Heart right ventricle (tissue), 16 donors: ENCODE measurements at regions not wholly inside any gene's neighbourhood (a gene's known extent, or its start where the extent isn't known, plus 50 kb on each side); places are given as distances from the start of the nearest gene placed in this dataset.

Source experiments
- ATAC-seq, 8 donors: fragments of 200-7000 bp; cut with Tn5 transposase; one replicate each; pipeline ENCODE4 v1.9.1; 2020; ENCODE audit warnings: mild to moderate bottlenecking in 8 of 8, moderate library complexity in 8 of 8, moderate number of reproducible peaks in 1 of 8
- DNase-seq, 2 donors: peaks; one replicate each; pipeline ENCODE4 v3.0.0-alpha.2; 2020
- H3K27ac ChIP-seq, 10 donors: fragments of 200-600 bp; sonication (generic) in 2 of 10; one replicate each; pipeline versions ENCODE4 v1.5.0 to v1.8.0; 2020 to 2022; ENCODE audit warnings: mild to moderate bottlenecking in 3 of 10
- H3K27me3 ChIP-seq, 7 donors: fragments of 200-600 bp; one replicate each; pipeline ENCODE4 v1.8.0; 2021 to 2022; ENCODE audit warnings: mild to moderate bottlenecking in 2 of 7
- H3K36me3 ChIP-seq, 9 donors: fragments of 200-600 bp; sonication (generic) in 1 of 9; one replicate each; pipeline versions ENCODE4 v1.5.0 to v1.8.0; 2020 to 2022; ENCODE audit warnings: mild to moderate bottlenecking in 2 of 9
- H3K4me1 ChIP-seq, 9 donors: fragments of 200-600 bp; sonication (generic) in 1 of 9; one replicate each; pipeline versions ENCODE4 v1.5.0 to v1.8.0; 2020 to 2022; ENCODE audit warnings: mild to moderate bottlenecking in 4 of 9
- H3K4me3 ChIP-seq, 10 donors: fragments of 200-600 bp; sonication (generic) in 2 of 10; one replicate each; pipeline versions ENCODE4 v1.5.0 to v1.8.0; 2020 to 2022; ENCODE audit warnings: mild to moderate bottlenecking in 7 of 10, moderate library complexity in 2 of 10
- H3K9me3 ChIP-seq, 11 donors: fragments of 200-600 bp in 10 of 11; sonication (generic) in 2 of 11; one replicate each; pipeline versions ENCODE4 v1.5.0 to v1.8.0; 2013 to 2022; ENCODE audit warnings: mild to moderate bottlenecking in 2 of 11, control low read depth in 1 of 11, moderate library complexity in 1 of 11
- CTCF ChIP-seq, 9 donors: fragments of 200-600 bp; sonication (generic) in 2 of 9; IDR thresholded peaks; one replicate each; pipeline versions ENCODE4 v1.5.0 to v1.8.0; 2021 to 2022; ENCODE audit warnings: antibody characterized with exemption in 9 of 9, mild to moderate bottlenecking in 5 of 9, moderate library complexity in 1 of 9
- WGBS, 2 donors: extraction: QIAGEN DNeasy Blood & Tissue Kit; methylation state at CpG; one replicate each; pipeline ENCODE4 v1.1.7; 2013; ENCODE audit warnings: inconsistent platforms in 1 of 2; 5-methylcytosine and 5-hydroxymethylcytosine counted together
- intact Hi-C, 10 donors: fragments of 100-400 bp; cut with DNase I; formaldehyde crosslinking; loops; one replicate each; pipeline versions ENCODE4 v1.11.1 to v1.14.2; 2022
- donor health status: Arrhythmogenic right ventricular cardiomyopathy.
- donor health status: ischemic (EF 13 %, LVEDD 7.1; RV severe dilation, severe dysfunction).
- donor health status: healthy with polysubstance abuse.
- donor health status: DM: no; HTN: yes; CAD: no.
- donor health status: DM: no; HTN: no; CAD: no.
- donor health status: ischemic (EF 25% LVEDD 6.9; RV normal size, moderate dysfunction).
- donor health status: ischemic (EF 25% LVEDD 5.7; RV mildly dilated, moderate dysfunction).
- donor health status: healthy.
- donor health status: DM: yes; HTN: yes; CAD: no.
- donor health status: Ischemic cardiomyopathy.
- donor health status: ischemic (EF 35%, LVEDD 5.7; RV mildly dilated, moderate dysfunction).
- donor health status: nonischemic (EF 11% LVEDD 7.7; RV severe dilation, severe dysfunction).
- donor health status: DM: yes; HTN: yes; CAD: no.
- donor health status: PGD.
- donor health status: ischemic (EF 29% LVEDD 5.4; RV normal size, mild dysfunction).
- donor health status: nonischemic (EF 23%, LVEDD 6.1; RV moderate dilation, normal function).

- Histone ChIP-seq H3K36me3 (no peaks in the 10 kb centered on the region), H3K4me3 (no peak overlapping the region), H3K9me3 (peaks cover 0 to 12% (median 0%) of the 10 kb centered on the region in 11 donors), H3K27ac (no peak overlapping the region), H3K4me1 (no peaks in the 10 kb centered on the region), H3K27me3 (no peaks in the 10 kb centered on the region)
- TF ChIP-seq CTCF (IDR thresholded peaks at IDR 0.05): no peak
- DNase-seq (no peak), ATAC-seq (no peak)
- intact Hi-C loops: no loop called here
- WGBS, 2 donors: 76 to 81% methylated on average over 3 of the region's 3 CpGs
Measured at GRCh38 chr9:100869326-100869725, 159.2 kb upstream of the PLPPR1 start.

GRCh38 chr9:100879884-100880283 is 148.6 kb upstream of the PLPPR1 start:
- Histone ChIP-seq H3K9me3 (no peaks in the 10 kb centered on the region), H3K4me1 (no peaks in the 10 kb centered on the region), H3K27ac (no peak overlapping the region), H3K4me3 (no peak overlapping the region), H3K36me3 (no peaks in the 10 kb centered on the region), H3K27me3 (no peaks in the 10 kb centered on the region)
- DNase-seq (no peak), ATAC-seq (no peak)
- intact Hi-C loops: no loop called here
- TF ChIP-seq CTCF (IDR thresholded peaks at IDR 0.05): no peak
- 93 to 95% methylated on average over 1 of the region's 1 CpG for WGBS, 2 donors

GRCh38 chr9:100880284-100880683 is 148.2 kb upstream of the PLPPR1 start:
- TF ChIP-seq CTCF (IDR thresholded peaks at IDR 0.05): no peak
- DNase-seq: no peak
- Histone ChIP-seq H3K27ac (no peak overlapping the region), H3K27me3 (no peaks in the 10 kb centered on the region), H3K36me3 (no peaks in the 10 kb centered on the region), H3K4me1 (no peaks in the 10 kb centered on the region), H3K9me3 (no peaks in the 10 kb centered on the region), H3K4me3 (no peak overlapping the region)
- ATAC-seq: no peak
- intact Hi-C loops: no loop called here
- 86 to 91% methylated on average over 2 of the region's 2 CpGs for WGBS, 2 donors

- no peak for ATAC-seq
- Histone ChIP-seq H3K4me3 (no peak overlapping the region), H3K27ac (no peak overlapping the region), H3K9me3 (peaks cover 0 to 7% (median 0%) of the 10 kb centered on the region in 11 donors), H3K27me3 (no peaks in the 10 kb centered on the region), H3K36me3 (no peaks in the 10 kb centered on the region), H3K4me1 (no peaks in the 10 kb centered on the region)
- no peak for TF ChIP-seq CTCF (IDR thresholded peaks at IDR 0.05)
- 71 to 79% methylated on average over 4 of the region's 4 CpGs for WGBS, 2 donors
- intact Hi-C loops: no loop called here
- no peak for DNase-seq
Measured at GRCh38 chr9:100884518-100884917, 144.0 kb upstream of the PLPPR1 start.

- 71 to 73% methylated on average over 3 of the region's 3 CpGs for WGBS, 2 donors
- Histone ChIP-seq H3K4me1 (no peaks in the 10 kb centered on the region), H3K4me3 (no peak overlapping the region), H3K9me3 (peaks cover 0 to 7% (median 0%) of the 10 kb centered on the region in 11 donors), H3K27me3 (no peaks in the 10 kb centered on the region), H3K36me3 (no peaks in the 10 kb centered on the region), H3K27ac (no peak overlapping the region)
- ATAC-seq (no peak), DNase-seq (no peak)
- TF ChIP-seq CTCF (IDR thresholded peaks at IDR 0.05): no peak
- intact Hi-C loops: no loop called here
Measured at GRCh38 chr9:100890321-100890720, 138.2 kb upstream of the PLPPR1 start.
